Mucosa of descending colon (tissue), 3 donors: ENCODE measurements at regions not wholly inside any gene's neighbourhood (a gene's known extent, or its start where the extent isn't known, plus 50 kb on each side); places are given as distances from the start of the nearest gene placed in this dataset.
A peak's percentile ranks its signal among the peaks of the same experiment; 100 is the strongest.

Experiments used
- ATAC-seq: fragments of 200-7000 bp; cut with Tn5 transposase; one replicate; pipeline ENCODE4 v1.9.1; 2020; ENCODE audit warnings: mild to moderate bottlenecking, moderate library complexity
- DNase-seq, 3 donors: peaks; one replicate each; pipeline ENCODE4 v3.0.0-alpha.2; 2020
- H3K36me3 ChIP-seq: fragments of 200-600 bp; one replicate; pipeline ENCODE4 v1.8.0; 2021; ENCODE audit warnings: low read depth, mild to moderate bottlenecking
- H3K4me1 ChIP-seq: fragments of 200-600 bp; one replicate; pipeline ENCODE4 v1.8.0; 2021; ENCODE audit warnings: low read depth, mild to moderate bottlenecking
- H3K4me3 ChIP-seq: fragments of 200-600 bp; one replicate; pipeline ENCODE4 v1.8.0; 2021; ENCODE audit warnings: mild to moderate bottlenecking
- H3K9me3 ChIP-seq: fragments of 200-600 bp; one replicate; pipeline ENCODE4 v1.8.0; 2021; ENCODE audit warnings: mild to moderate bottlenecking
- intact Hi-C, 2 donors: fragments of 100-400 bp; cut with DNase I in 1 of 2; cut with micrococcal nuclease in 1 of 2; formaldehyde crosslinking; loops; one replicate each; pipeline versions ENCODE4 v1.11.0 to v1.11.1; 2022; cut with DNase I, micrococcal nuclease
- TF ChIP-seq, protein P1 (sequence below): fragments of 200-600 bp; IDR thresholded peaks from one replicate; pipeline ENCODE4 v1.8.0; 2022; ENCODE audit warnings: antibody characterized with exemption, mild to moderate bottlenecking
- donor health status: DM: no; HTN: no; CAD: no; lungs with moderate emphysema.
- donor health status: DM: no; HTN: no; CAD: no.
- donor health status: DM: no; HTN: yes; CAD: no.

DNA sequence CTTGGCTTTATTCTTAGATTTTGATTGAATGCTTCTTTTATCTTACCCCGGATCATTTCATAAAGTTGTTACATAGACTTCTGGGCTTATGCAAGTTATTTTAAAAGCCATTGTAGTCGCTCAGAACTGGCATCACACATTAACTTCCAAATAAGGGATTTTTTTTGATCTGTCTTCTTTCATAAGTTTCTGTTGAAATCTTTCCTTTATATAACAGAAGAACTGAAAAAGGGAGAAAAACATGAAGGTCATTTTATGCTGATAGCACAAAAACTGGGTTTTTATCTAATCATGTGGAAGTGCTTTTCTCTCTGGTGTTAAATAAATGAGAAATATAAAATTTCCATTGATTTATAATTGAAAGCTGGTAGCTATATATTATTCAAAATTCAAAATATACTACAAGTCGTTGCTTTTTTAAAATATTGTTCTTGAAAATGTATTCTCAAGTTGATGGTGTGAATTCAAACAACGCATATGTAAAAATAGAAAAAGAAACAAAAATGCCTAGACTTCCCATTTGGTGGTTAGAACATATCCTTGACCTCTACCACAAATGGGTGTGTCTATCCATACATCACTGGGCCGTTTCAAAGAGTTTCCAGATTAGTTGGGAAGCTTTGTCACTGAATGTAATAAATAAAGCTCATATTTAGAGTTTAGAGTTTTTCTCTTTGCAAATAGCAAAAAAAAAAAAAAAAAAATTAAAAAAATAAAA is 258.3 kb upstream of the ZPLD1 start:
- TF ChIP-seq, protein P1, sequence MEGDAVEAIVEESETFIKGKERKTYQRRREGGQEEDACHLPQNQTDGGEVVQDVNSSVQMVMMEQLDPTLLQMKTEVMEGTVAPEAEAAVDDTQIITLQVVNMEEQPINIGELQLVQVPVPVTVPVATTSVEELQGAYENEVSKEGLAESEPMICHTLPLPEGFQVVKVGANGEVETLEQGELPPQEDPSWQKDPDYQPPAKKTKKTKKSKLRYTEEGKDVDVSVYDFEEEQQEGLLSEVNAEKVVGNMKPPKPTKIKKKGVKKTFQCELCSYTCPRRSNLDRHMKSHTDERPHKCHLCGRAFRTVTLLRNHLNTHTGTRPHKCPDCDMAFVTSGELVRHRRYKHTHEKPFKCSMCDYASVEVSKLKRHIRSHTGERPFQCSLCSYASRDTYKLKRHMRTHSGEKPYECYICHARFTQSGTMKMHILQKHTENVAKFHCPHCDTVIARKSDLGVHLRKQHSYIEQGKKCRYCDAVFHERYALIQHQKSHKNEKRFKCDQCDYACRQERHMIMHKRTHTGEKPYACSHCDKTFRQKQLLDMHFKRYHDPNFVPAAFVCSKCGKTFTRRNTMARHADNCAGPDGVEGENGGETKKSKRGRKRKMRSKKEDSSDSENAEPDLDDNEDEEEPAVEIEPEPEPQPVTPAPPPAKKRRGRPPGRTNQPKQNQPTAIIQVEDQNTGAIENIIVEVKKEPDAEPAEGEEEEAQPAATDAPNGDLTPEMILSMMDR: no peak
- Histone ChIP-seq H3K36me3 (no peaks in the 10 kb centered on the region), H3K4me3 (no peak overlapping the region), H3K4me1 (peaks cover 15% of the 10 kb centered on the region), H3K9me3 (no peaks in the 10 kb centered on the region)
- DNase-seq: no peak
- ATAC-seq: no peak
- intact Hi-C loops: no loop called here

DNA sequence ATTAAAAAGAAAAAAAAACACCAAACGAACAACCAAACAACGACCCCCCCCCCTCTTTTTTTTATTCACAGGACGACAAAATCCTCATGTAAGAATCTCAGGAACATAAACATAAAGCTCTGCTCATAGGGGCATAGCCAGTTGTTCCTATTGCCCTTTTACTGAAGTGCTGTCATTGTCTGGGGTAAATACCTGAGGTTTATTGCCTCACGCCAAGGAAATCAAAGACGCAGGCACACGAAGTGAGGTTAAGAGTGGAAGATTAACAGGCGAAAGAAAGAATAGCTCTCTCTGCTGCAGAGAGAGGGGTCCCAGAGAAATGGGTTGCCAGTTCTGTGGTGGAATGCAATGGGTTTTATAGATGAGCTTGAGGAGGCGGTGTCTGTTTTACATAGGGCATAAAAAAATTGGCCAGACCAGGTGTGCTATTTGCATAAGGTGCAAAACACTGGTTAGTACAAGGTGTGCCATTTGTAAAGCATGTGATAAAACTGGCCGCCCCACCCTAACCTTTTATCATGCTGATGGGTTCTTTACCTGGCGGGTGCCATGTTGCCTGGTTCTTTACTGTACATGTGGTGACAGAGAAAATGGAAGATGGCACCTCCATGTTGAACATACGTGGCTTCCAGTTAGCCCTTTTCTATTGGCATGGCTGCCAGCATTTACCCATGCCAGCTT is 257.6 kb upstream of the ZPLD1 start:
- peak; percentile 81 for ATAC-seq

DNA sequence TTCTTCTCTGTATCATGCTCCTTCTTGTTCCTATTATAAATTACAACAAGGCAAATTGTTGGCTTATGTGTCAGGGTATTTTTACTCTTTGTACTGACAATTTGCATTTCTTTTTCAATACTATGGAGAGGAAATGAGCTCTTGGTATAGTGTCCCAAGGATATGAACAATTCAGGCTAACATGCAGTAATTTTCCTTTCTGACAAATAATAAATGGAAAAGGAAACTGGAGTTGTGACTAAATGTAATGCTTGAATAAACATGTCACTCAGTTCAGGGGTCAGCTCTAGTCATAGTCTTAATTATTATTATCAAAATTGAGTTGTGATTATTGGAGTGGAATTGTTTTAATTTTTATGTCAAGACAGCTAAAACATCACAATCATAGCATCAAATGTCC is 256.0 kb upstream of the ZPLD1 start:
- DNase-seq (no peak), ATAC-seq (no peak)
- H3K36me3 ChIP-seq: no peaks in the 10 kb centered on the region
- no peaks in the 10 kb centered on the region for H3K9me3 ChIP-seq
- intact Hi-C loops: no loop called here
- TF ChIP-seq, protein P1: no peak
- peaks cover 15% of the 10 kb centered on the region for H3K4me1 ChIP-seq
- H3K4me3 ChIP-seq: no peak overlapping the region

More for the DNA sequence above, 257.6 kb upstream of the ZPLD1 start:
- DNase-seq: peak in 1 of 3 donors; percentile 41
- H3K4me3 ChIP-seq: no peak overlapping the region
- H3K9me3 ChIP-seq: no peaks in the 10 kb centered on the region
- TF ChIP-seq, protein P1: no peak
- intact Hi-C loops: no loop called here
- H3K36me3 ChIP-seq: no peaks in the 10 kb centered on the region
- H3K4me1 ChIP-seq: peaks cover 15% of the 10 kb centered on the region

DNA sequence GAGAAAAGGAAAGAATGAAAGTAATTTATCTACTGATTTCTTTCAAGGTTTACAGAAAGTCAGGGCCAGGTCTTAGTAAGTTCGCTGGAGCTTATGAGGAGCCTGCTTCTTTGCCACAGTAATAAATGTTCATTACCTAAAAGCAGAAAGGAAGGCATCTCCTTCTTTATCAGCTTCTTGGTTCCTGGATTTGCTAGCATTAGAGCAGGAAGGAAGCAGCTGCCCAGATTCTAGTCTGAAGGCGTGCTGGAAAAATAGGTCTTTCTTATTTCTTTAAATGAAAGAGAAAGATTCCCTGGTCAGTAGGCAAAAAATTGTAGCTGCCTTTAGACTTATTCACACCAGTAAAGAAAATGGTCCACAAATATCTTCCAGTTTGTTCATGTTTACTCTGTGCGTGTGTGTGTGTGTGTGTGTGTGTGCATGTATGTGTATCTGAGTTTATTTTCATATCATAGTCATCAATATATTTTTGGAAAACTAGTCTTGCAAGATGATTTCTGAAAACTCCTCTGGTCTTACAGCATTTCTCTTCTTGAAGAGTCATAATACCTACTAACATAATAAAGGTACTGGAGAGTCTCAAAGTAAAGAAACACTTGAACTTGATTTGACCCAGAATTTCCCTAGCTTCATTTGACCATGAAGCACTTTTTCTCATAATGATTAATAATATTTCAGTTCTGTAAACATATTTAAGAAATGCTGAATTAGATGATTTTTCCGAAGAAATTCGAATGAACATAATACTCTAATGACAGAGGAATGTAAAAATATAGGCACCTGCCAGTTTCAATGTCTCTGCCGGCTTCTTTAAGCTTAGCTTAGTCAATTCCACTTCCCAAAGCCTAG is 255.3 kb upstream of the ZPLD1 start:
- ATAC-seq: no peak
- Histone ChIP-seq H3K9me3 (no peaks in the 10 kb centered on the region), H3K36me3 (no peaks in the 10 kb centered on the region), H3K4me3 (no peak overlapping the region), H3K4me1 (peaks cover 15% of the 10 kb centered on the region)
- TF ChIP-seq, protein P1: no peak
- DNase-seq: peak in 1 of 3 donors; percentile 20
- intact Hi-C loops: no loop called here

DNA sequence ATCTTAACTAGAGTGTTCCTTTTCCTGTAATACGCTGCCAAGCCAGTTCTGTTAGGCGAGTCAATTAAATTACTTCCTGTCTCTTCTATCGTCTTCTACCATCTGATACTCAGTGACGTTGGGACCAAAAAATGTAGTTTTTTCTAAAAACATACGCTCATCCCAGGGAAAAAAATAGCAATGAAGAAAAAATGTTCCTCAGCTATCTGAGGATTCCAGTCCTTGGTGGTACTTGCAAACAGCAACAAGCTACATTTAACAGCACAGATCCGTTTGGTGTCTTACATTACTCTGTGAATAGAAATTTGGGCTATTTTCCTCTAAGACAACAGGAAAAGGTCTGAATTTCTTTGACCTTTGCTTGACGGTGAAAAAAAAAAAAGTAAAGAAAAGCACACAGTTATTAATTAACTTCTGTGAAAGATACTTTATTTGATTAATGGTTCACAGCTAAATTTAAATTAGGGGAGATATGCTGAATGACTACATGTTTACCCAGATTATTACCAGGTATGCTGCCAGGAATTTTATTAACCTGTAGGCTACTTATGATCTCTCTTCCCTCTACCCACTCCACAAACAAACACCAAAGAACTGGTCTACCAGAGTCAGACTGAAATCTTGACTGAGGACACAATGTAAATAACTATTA is 254.4 kb upstream of the ZPLD1 start:
- intact Hi-C loops: no loop called here
- DNase-seq (no peak), ATAC-seq (peak; percentile 64)
- Histone ChIP-seq H3K36me3 (no peaks in the 10 kb centered on the region), H3K4me3 (no peak overlapping the region), H3K9me3 (no peaks in the 10 kb centered on the region), H3K4me1 (peaks cover 15% of the 10 kb centered on the region)
- TF ChIP-seq, protein P1: no peak
